Neutrophil (primary cell): ENCODE measurements at regions not wholly inside any gene's neighbourhood (a gene's known extent, or its start where the extent isn't known, plus 50 kb on each side); places are given as distances from the start of the nearest gene placed in this dataset.
"Not testable (repeated sequence)": the region's sequence is repeated elsewhere in the genome, so short reads cannot be mapped to it uniquely, and the experiment has no call there.

Source experiments
- H3K27ac ChIP-seq: fragments of 200-600 bp; sonication (generic); 2 replicates; pipeline ENCODE4 v1.5.1; 2016; ENCODE audit warnings: mild to moderate bottlenecking, moderate library complexity
- H3K27me3 ChIP-seq: fragments of 200-600 bp; sonication (generic); 2 replicates; pipeline ENCODE4 v1.6.0; 2016; ENCODE audit warnings: mild to moderate bottlenecking
- H3K36me3 ChIP-seq: fragments of 200-600 bp; sonication (generic); 2 replicates; pipeline ENCODE4 v1.5.1; 2017
- H3K4me1 ChIP-seq, 2 experiments: fragments of 200-600 bp in 1 of 2; sonication (generic) in 1 of 2; 1 replicate in 1 of 2; 2 replicates in 1 of 2; pipeline versions ENCODE4 v1.5.1 to v1.6.1; 2013 to 2016; ENCODE audit warnings: low read depth in 1 of 2, low read length in 1 of 2, mild to moderate bottlenecking in 1 of 2, moderate library complexity in 1 of 2; ENCODE audit not compliant: control insufficient read depth in 1 of 2, insufficient read depth in 1 of 2
- H3K4me3 ChIP-seq, 2 experiments: fragments of 200-600 bp in 1 of 2; sonication (generic) in 1 of 2; 1 replicate in 1 of 2; 2 replicates in 1 of 2; pipeline ENCODE4 v1.5.1; 2013 to 2016; ENCODE audit warnings: low read depth in 1 of 2, low read length in 1 of 2, mild to moderate bottlenecking in 1 of 2, moderate library complexity in 1 of 2
- H3K9me3 ChIP-seq: fragments of 200-600 bp; sonication (generic); 2 replicates; pipeline ENCODE4 v1.5.1; 2016
- TF ChIP-seq, protein P1 (sequence below): fragments of 200-600 bp; sonication (generic); IDR thresholded peaks from 2 replicates; pipeline ENCODE4 v1.5.1; 2016; ENCODE audit warnings: antibody characterized with exemption

- TF ChIP-seq, protein P1, sequence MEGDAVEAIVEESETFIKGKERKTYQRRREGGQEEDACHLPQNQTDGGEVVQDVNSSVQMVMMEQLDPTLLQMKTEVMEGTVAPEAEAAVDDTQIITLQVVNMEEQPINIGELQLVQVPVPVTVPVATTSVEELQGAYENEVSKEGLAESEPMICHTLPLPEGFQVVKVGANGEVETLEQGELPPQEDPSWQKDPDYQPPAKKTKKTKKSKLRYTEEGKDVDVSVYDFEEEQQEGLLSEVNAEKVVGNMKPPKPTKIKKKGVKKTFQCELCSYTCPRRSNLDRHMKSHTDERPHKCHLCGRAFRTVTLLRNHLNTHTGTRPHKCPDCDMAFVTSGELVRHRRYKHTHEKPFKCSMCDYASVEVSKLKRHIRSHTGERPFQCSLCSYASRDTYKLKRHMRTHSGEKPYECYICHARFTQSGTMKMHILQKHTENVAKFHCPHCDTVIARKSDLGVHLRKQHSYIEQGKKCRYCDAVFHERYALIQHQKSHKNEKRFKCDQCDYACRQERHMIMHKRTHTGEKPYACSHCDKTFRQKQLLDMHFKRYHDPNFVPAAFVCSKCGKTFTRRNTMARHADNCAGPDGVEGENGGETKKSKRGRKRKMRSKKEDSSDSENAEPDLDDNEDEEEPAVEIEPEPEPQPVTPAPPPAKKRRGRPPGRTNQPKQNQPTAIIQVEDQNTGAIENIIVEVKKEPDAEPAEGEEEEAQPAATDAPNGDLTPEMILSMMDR = no peak
Observed at GRCh38 chr9:87206064-87206661, 258.9 kb upstream of the GAS1 start.

DNA sequence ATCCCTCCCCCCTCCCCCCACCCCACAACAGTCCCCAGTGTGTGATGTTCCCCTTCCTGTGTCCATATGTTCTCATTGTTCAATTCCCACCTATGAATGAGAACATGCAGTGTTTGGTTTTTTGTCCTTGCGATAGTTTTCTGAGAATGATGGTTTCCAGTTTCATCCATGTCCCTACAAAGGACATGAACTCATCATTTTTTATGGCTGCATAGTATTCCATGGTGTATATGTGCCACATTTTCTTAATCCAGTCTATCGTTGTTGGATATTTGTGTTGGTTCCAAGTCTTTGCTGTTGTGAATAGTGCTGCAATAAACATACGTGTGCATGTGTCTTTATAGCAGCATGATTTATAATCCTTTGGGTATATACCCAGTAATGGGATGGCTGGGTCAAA lies 263.4 kb upstream of the GAS1 start:
- not testable (repeated sequence) for H3K4me1 ChIP-seq, H3K9me3 ChIP-seq, H3K36me3 ChIP-seq, H3K4me3 ChIP-seq, H3K27me3 ChIP-seq, H3K27ac ChIP-seq

More at GRCh38 chr9:87206064-87206661, 258.9 kb upstream of the GAS1 start:
- H3K9me3 ChIP-seq = no peaks in the 10 kb centered on the region
- no peak overlapping the region for H3K4me3 ChIP-seq
- no peaks in the 10 kb centered on the region for H3K4me1 ChIP-seq
- no peaks in the 10 kb centered on the region for H3K27me3 ChIP-seq
- no peaks in the 10 kb centered on the region for H3K36me3 ChIP-seq
- no peak overlapping the region for H3K27ac ChIP-seq

GRCh38 chr9:87211669-87212068 lies 264.4 kb upstream of the GAS1 start:
- TF ChIP-seq, protein P1 = no peak
- H3K4me1 ChIP-seq = no peaks in the 10 kb centered on the region
- H3K36me3 ChIP-seq = no peaks in the 10 kb centered on the region
- no peaks in the 10 kb centered on the region for H3K27me3 ChIP-seq
- no peak overlapping the region for H3K4me3 ChIP-seq
- H3K9me3 ChIP-seq = no peaks in the 10 kb centered on the region
- no peak overlapping the region for H3K27ac ChIP-seq

DNA sequence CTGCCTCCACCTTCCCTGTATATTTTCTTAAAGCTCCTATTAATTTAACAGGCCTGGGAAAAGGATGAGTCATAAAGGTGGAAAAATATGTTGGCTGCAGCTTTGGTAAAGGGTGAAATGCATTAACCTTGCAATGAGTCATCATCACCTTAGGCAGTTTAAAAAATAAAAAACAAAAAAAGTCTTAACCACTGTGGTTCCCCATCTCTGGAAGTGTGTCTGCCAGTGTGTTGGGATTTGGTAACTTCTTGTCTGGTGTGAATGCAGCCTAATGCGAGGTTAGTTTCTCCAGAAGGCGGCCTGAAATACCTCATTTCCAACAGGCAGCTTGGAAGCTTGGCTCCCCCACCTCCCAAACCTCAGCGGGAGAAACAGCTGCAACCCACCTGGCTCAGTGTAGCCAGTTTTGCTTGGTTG lies 265.3 kb upstream of the GAS1 start:
- TF ChIP-seq, protein P1 = no peak
- Histone ChIP-seq H3K4me1 (no peaks in the 10 kb centered on the region), H3K4me3 (no peak overlapping the region), H3K9me3 (no peaks in the 10 kb centered on the region), H3K27me3 (no peaks in the 10 kb centered on the region), H3K27ac (no peak overlapping the region), H3K36me3 (no peaks in the 10 kb centered on the region)

- Histone ChIP-seq H3K36me3 (no peaks in the 10 kb centered on the region), H3K27me3 (no peaks in the 10 kb centered on the region), H3K27ac (no peak overlapping the region), H3K4me3 (no peak overlapping the region), H3K9me3 (no peaks in the 10 kb centered on the region), H3K4me1 (no peaks in the 10 kb centered on the region)
- TF ChIP-seq, protein P1 = no peak
Observed at GRCh38 chr9:87213948-87214347, 266.6 kb upstream of the GAS1 start.

DNA sequence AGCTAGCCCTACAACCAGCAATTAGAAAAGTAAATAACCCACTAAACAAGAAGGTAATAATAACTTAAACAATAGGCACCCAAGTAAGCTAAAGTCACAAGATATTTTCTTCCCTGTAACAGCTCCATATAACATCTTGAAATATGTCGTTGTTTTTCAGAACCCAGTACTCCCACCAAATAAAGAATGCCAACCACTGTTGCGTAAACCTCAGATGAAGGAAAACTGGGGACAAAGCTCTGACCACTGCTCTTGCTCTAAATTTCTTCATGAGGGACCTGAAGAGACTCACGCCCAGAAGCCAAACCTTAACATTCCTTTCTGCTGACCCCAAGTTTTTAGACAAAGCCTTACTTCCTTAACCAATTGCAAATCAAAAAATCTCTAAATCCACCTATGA lies 267.7 kb upstream of the GAS1 start:
- no peak overlapping the region for H3K27ac ChIP-seq

More for the DNA sequence above, 267.7 kb upstream of the GAS1 start:
- Histone ChIP-seq H3K36me3 (no peaks in the 10 kb centered on the region), H3K4me3 (no peak overlapping the region), H3K9me3 (no peaks in the 10 kb centered on the region), H3K4me1 (no peaks in the 10 kb centered on the region), H3K27me3 (no peaks in the 10 kb centered on the region)
- TF ChIP-seq, protein P1 = no peak
